Caco-2 (cell line): ENCODE measurements at regions not wholly inside any gene's neighbourhood (a gene's known extent, or its start where the extent isn't known, plus 50 kb on each side); places are given as distances from the start of the nearest gene placed in this dataset.

Experiments used
- BruUV-seq: library from RNA; stranded (reverse); fragments of 400-500 nt; replicated peaks from 2 replicates; lab custom pipeline; 2021; lab: Mats Ljungman, UMichigan
- CTCF ChIA-PET: fragments of 300-600 bp; sonication (Branson Sonifier 250); formaldehyde crosslinking; loops from one replicate; lab custom pipeline; 2022; ENCODE audit warnings: antibody characterized with exemption; lab: Charles Lee
- POLR2A ChIA-PET: fragments of 300-600 bp; sonication (Branson Sonifier 250); formaldehyde crosslinking; loops from one replicate; lab custom pipeline; 2022; ENCODE audit warnings: antibody characterized with exemption; lab: Charles Lee
- DNase-seq, 2 experiments: peaks; one replicate each; pipeline versions ENCODE4 v3.0.0 to v3.0.0-alpha.2; 2020 to 2022
- H3K27me3 ChIP-seq: replicated peaks from 2 replicates; pipeline ENCODE4 v1.6.0; 2011; ENCODE audit warnings: low read length; ENCODE audit not compliant: control insufficient read depth, insufficient read depth
- H3K36me3 ChIP-seq: 2 replicates; pipeline ENCODE4 v1.5.1; 2011; ENCODE audit warnings: low read length; ENCODE audit not compliant: control insufficient read depth, insufficient read depth
- H3K4me1 ChIP-seq: fragments of 250-450 bp; sonication (Bioruptor Pico); 2 replicates; pipeline ENCODE4 v1.5.1; 2020; ENCODE audit warnings: mild to moderate bottlenecking
- H3K4me3 ChIP-seq: 2 replicates; pipeline ENCODE4 v1.5.1; 2011; ENCODE audit warnings: low read depth, mild to moderate bottlenecking, control low read depth, low read length
- H3K9me3 ChIP-seq: fragments of 250-450 bp; sonication (Bioruptor Pico); 2 replicates; pipeline ENCODE4 v1.5.1; 2020; ENCODE audit warnings: mild to moderate bottlenecking, moderate library complexity
- H3K27ac Mint-ChIP-seq: one replicate; pipeline ENCODE4 v1.8.0; 2022; ENCODE audit warnings: mixed read lengths; ENCODE audit not compliant: unreplicated experiment
- H3K27me3 Mint-ChIP-seq: one replicate; pipeline ENCODE4 v1.8.0; 2022; ENCODE audit warnings: mixed read lengths; ENCODE audit not compliant: insufficient read depth, unreplicated experiment
- H3K36me3 Mint-ChIP-seq: one replicate; pipeline ENCODE4 v1.8.0; 2022; ENCODE audit warnings: mild to moderate bottlenecking, mixed read lengths; ENCODE audit not compliant: insufficient read depth, unreplicated experiment
- H3K4me1 Mint-ChIP-seq: one replicate; pipeline ENCODE4 v1.8.0; 2022; ENCODE audit warnings: low read depth, mixed read lengths; ENCODE audit not compliant: unreplicated experiment
- H3K4me3 Mint-ChIP-seq: one replicate; pipeline ENCODE4 v1.8.0; 2022; ENCODE audit warnings: mild to moderate bottlenecking, moderate library complexity, mixed read lengths; ENCODE audit not compliant: unreplicated experiment
- H3K9me3 Mint-ChIP-seq: one replicate; pipeline ENCODE4 v1.8.0; 2022; ENCODE audit warnings: mixed read lengths; ENCODE audit not compliant: unreplicated experiment
- intact Hi-C: fragments of 100-400 bp; cut with micrococcal nuclease; formaldehyde crosslinking; loops from one replicate; pipeline ENCODE4 v1.10.0; 2022; ENCODE audit not compliant: unreplicated experiment
- TF ChIP-seq, protein P1 (sequence below), 2 experiments: fragments of 200-600 bp in 1 of 2; IDR thresholded peaks; 1 replicate in 1 of 2; 2 replicates in 1 of 2; pipeline versions ENCODE4 v1.5.1 to v1.8.0; 2011 to 2022; ENCODE audit warnings: antibody characterized with exemption in 1 of 2, control low read depth in 1 of 2, inconsistent platforms in 1 of 2, low read depth in 1 of 2, low read length in 1 of 2, mild to moderate bottlenecking in 1 of 2, moderate library complexity in 1 of 2; ENCODE audit not compliant: insufficient read depth in 1 of 2, severe bottlenecking in 1 of 2, unreplicated experiment in 1 of 2

DNA sequence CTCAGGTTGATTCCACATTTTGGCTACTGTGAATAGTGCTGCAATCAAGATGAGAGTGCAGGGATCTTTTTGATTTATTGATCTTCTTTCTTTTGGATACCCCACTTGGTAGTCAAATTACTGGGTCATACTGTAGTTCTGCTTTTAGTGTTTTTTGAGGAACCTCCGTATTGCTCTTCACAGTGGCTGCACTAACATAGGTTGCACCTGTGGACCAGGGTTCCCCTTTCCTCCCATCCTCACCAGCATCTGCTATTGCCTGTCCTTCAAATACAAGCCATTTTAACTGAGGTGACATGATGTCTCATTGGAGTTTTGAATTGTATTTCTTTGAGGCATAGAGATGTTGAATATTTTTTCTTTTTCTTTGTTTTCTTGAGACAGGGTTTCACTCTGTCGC, 152.5 kb upstream of the TMEM132C start:
- H3K9me3 Mint-ChIP-seq, result peaks cover 10% of the 10 kb centered on the region
- Histone ChIP-seq H3K4me1 (no peaks in the 10 kb centered on the region), H3K27me3 (no peaks in the 10 kb centered on the region), H3K9me3 (no peaks in the 10 kb centered on the region), H3K4me3 (no peak overlapping the region), H3K36me3 (no peaks in the 10 kb centered on the region)
- intact Hi-C loops, result no loop called here
- CTCF ChIA-PET, result no interaction called here
- BruUV-seq, result no TSS peak
- H3K4me1 Mint-ChIP-seq, result no peaks in the 10 kb centered on the region
- H3K27ac Mint-ChIP-seq, result no peak overlapping the region
- no peaks in the 10 kb centered on the region for H3K36me3 Mint-ChIP-seq
- H3K27me3 Mint-ChIP-seq, result no peaks in the 10 kb centered on the region
- H3K4me3 Mint-ChIP-seq, result no peak overlapping the region
- DNase-seq, result no peak
- POLR2A ChIA-PET, result no interaction called here
- TF ChIP-seq, protein P1, sequence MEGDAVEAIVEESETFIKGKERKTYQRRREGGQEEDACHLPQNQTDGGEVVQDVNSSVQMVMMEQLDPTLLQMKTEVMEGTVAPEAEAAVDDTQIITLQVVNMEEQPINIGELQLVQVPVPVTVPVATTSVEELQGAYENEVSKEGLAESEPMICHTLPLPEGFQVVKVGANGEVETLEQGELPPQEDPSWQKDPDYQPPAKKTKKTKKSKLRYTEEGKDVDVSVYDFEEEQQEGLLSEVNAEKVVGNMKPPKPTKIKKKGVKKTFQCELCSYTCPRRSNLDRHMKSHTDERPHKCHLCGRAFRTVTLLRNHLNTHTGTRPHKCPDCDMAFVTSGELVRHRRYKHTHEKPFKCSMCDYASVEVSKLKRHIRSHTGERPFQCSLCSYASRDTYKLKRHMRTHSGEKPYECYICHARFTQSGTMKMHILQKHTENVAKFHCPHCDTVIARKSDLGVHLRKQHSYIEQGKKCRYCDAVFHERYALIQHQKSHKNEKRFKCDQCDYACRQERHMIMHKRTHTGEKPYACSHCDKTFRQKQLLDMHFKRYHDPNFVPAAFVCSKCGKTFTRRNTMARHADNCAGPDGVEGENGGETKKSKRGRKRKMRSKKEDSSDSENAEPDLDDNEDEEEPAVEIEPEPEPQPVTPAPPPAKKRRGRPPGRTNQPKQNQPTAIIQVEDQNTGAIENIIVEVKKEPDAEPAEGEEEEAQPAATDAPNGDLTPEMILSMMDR (IDR thresholded peaks at IDR 0.05; ENCODE audit: insufficient read depth in 1 of 2, low read depth in 1 of 2, low read length in 1 of 2, severe bottlenecking in 1 of 2, unreplicated experiment in 1 of 2), result no peak

DNA sequence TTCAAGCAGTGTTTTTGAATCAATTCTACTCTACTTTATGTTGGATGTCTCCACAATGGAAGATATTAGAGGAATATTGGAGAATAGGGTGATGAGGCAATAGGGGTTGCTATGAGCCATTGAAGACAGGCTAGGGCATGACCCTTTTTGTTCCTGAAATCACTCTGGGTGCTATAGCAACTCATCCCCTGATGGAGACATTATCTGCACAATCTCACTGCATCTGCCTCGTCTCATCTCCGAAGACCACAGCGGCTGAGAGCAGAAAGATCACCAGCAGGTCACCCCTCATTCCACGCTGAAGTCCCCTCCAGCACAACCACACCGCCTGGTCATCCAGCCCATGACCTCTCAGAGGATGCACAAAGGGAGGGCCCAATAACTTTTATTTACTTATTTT, 150.4 kb upstream of the TMEM132C start:
- no peaks in the 10 kb centered on the region for H3K36me3 ChIP-seq
- TF ChIP-seq, protein P1 (IDR thresholded peaks at IDR 0.05; ENCODE audit: insufficient read depth in 1 of 2, low read depth in 1 of 2, low read length in 1 of 2, severe bottlenecking in 1 of 2, unreplicated experiment in 1 of 2), result no peak
- H3K27me3 ChIP-seq, result no peaks in the 10 kb centered on the region
- no peaks in the 10 kb centered on the region for H3K36me3 Mint-ChIP-seq
- no peak overlapping the region for H3K4me3 ChIP-seq
- peaks cover 10% of the 10 kb centered on the region for H3K9me3 Mint-ChIP-seq
- H3K27ac Mint-ChIP-seq, result no peak overlapping the region
- no peak for DNase-seq
- no peaks in the 10 kb centered on the region for H3K4me1 ChIP-seq
- no peaks in the 10 kb centered on the region for H3K27me3 Mint-ChIP-seq
- H3K4me3 Mint-ChIP-seq, result no peak overlapping the region
- no peaks in the 10 kb centered on the region for H3K9me3 ChIP-seq
- POLR2A ChIA-PET, result no interaction called here
- no TSS peak for BruUV-seq
- intact Hi-C loops, result no loop called here
- no peaks in the 10 kb centered on the region for H3K4me1 Mint-ChIP-seq
- CTCF ChIA-PET, result no interaction called here

DNA sequence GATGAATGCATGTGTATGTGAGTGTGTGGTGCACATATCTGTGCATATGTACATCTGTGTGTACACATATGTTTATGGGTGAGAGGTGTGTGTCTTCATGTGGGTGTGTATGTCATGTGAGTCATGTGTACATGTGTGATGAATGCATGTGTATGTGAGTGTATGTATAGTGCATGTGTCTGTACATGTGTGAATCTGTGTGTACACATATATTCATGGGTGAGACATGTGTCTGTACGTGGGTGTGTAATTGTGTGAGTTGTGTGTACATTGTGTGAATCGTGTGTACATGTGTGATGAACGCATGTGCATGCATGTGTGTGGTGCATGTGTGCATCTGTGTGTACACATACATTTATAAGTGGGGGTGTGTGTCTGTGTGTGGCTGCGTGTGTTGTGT, 146.9 kb upstream of the TMEM132C start:
- intact Hi-C loops, result no loop called here
- Mint-ChIP-seq H3K9me3 (no peaks in the 10 kb centered on the region), H3K36me3 (no peaks in the 10 kb centered on the region), H3K4me3 (no peak overlapping the region), H3K27ac (no peak overlapping the region), H3K27me3 (no peaks in the 10 kb centered on the region), H3K4me1 (no peaks in the 10 kb centered on the region)
- ChIA-PET CTCF (no interaction called here), POLR2A (no interaction called here)
- H3K36me3 ChIP-seq, result no peaks in the 10 kb centered on the region
- no TSS peak for BruUV-seq
- H3K27me3 ChIP-seq, result no peaks in the 10 kb centered on the region
- H3K9me3 ChIP-seq, result no peaks in the 10 kb centered on the region
- TF ChIP-seq, protein P1 (IDR thresholded peaks at IDR 0.05; ENCODE audit: insufficient read depth in 1 of 2, low read depth in 1 of 2, low read length in 1 of 2, severe bottlenecking in 1 of 2, unreplicated experiment in 1 of 2), result no peak
- no peaks in the 10 kb centered on the region for H3K4me1 ChIP-seq
- H3K4me3 ChIP-seq, result no peak overlapping the region
- no peak for DNase-seq
